SK-N-MC (cell line): ENCODE measurements at regions not wholly inside any gene's neighbourhood (a gene's known extent, or its start where the extent isn't known, plus 50 kb on each side); places are given as distances from the start of the nearest gene placed in this dataset.

Experiments
- EZH2 ChIP-seq: fragments of 200-600 bp; sonication (generic); IDR thresholded peaks from one replicate; pipeline ENCODE4 v1.6.1; 2017; ENCODE audit warnings: antibody characterized with exemption
- FOXP2 ChIP-seq: optimal IDR thresholded peaks from 2 replicates; pipeline ENCODE3; 2011; ENCODE audit warnings: mild to moderate bottlenecking, moderate library complexity; ENCODE audit not compliant: insufficient read depth; ENCODE audit errors: extremely low read length, control extremely low read depth
- POLR2AphosphoS5 ChIP-seq: IDR thresholded peaks from 2 replicates; pipeline ENCODE4 v1.6.1; 2012; ENCODE audit warnings: mild to moderate bottlenecking, low read depth, low read length, borderline replicate concordance

- TF ChIP-seq POLR2AphosphoS5 (no peak), EZH2 (no peak), FOXP2 (no peak)
Observed at GRCh38 chr6:119511024-119511423, 161.5 kb upstream of the MAN1A1 start.
